HFFc6 (cell line): ENCODE measurements at regions not wholly inside any gene's neighbourhood (a gene's known extent, or its start where the extent isn't known, plus 50 kb on each side); places are given as distances from the start of the nearest gene placed in this dataset.

Experiments used
- DNase-seq: peaks from one replicate; pipeline ENCODE4 v3.0.0-alpha.2; 2018
- H3K27ac Mint-ChIP-seq: 2 replicates; pipeline ENCODE4 v1.8.0; 2020; ENCODE audit warnings: mild to moderate bottlenecking, mixed read lengths
- H3K27me3 Mint-ChIP-seq: 2 replicates; pipeline ENCODE4 v1.8.0; 2021; ENCODE audit warnings: mild to moderate bottlenecking, moderate library complexity, mixed read lengths; ENCODE audit not compliant: insufficient read depth
- H3K36me3 Mint-ChIP-seq: 2 replicates; pipeline ENCODE4 v1.8.0; 2021; ENCODE audit warnings: low read depth, mixed read lengths
- H3K4me1 Mint-ChIP-seq: 2 replicates; pipeline ENCODE4 v1.8.0; 2020; ENCODE audit warnings: low read depth, mixed read lengths
- H3K4me3 Mint-ChIP-seq: 2 replicates; pipeline ENCODE4 v1.8.0; 2020; ENCODE audit warnings: mild to moderate bottlenecking, moderate library complexity, mixed read lengths
- H3K9me3 Mint-ChIP-seq: 2 replicates; pipeline ENCODE4 v1.8.0; 2020; ENCODE audit warnings: mild to moderate bottlenecking, mixed read lengths
- TF ChIP-seq, protein P1 (sequence below): fragments of 200-600 bp; sonication (generic); IDR thresholded peaks from 2 replicates; pipeline ENCODE4 v1.5.0; 2021; ENCODE audit warnings: antibody characterized with exemption, mild to moderate bottlenecking

DNA sequence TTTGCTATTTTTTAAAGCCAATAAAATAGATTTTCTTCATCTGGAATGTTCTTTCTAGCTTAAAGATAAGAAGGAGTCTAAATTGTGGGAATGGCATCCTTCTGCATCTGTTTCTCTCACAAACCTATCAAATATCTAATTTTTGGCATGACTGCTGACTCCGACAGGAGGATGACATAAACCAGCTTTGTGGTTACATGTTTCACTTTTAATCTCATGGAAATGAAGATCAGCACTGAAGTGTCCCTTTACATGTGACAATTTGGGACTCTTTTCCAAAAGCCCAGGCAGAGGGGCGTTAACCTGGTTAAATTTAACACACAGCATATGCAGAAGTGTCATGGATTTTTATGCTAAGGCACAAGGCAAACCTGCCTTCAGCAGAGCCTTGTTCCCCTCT lies 694.7 kb downstream of the ARHGAP15 start:
- no peak overlapping the region for H3K4me3 Mint-ChIP-seq
- H3K27me3 Mint-ChIP-seq = 0 out of 2 replicates have a peak, but pooled peaks cover 2% of the 10 kb centered on the region
- TF ChIP-seq, protein P1, sequence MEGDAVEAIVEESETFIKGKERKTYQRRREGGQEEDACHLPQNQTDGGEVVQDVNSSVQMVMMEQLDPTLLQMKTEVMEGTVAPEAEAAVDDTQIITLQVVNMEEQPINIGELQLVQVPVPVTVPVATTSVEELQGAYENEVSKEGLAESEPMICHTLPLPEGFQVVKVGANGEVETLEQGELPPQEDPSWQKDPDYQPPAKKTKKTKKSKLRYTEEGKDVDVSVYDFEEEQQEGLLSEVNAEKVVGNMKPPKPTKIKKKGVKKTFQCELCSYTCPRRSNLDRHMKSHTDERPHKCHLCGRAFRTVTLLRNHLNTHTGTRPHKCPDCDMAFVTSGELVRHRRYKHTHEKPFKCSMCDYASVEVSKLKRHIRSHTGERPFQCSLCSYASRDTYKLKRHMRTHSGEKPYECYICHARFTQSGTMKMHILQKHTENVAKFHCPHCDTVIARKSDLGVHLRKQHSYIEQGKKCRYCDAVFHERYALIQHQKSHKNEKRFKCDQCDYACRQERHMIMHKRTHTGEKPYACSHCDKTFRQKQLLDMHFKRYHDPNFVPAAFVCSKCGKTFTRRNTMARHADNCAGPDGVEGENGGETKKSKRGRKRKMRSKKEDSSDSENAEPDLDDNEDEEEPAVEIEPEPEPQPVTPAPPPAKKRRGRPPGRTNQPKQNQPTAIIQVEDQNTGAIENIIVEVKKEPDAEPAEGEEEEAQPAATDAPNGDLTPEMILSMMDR = no peak
- DNase-seq = no peak
- no peaks in the 10 kb centered on the region for H3K9me3 Mint-ChIP-seq
- H3K4me1 Mint-ChIP-seq = peaks cover 21% of the 10 kb centered on the region
- no peaks in the 10 kb centered on the region for H3K36me3 Mint-ChIP-seq
- H3K27ac Mint-ChIP-seq = no peak overlapping the region

DNA sequence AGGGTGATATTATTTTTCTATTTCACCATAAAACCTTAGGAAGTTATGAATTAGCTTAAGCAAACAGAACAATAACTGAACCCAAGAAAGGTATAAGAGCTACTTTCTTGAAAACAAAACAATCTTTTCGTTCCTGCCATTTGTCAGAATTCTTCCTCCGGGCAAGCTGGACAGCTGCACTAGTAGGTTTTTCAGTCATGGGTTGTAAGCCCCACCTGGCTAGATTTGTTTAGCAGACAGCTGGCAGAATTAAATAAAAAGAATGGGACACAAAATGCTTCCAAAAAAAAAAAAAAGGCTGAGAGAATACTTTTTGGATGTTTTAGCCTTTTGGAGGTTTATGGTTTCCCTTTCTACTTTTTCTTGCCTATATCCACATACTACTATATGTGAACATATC lies 694.1 kb downstream of the ARHGAP15 start:
- no peaks in the 10 kb centered on the region for H3K9me3 Mint-ChIP-seq
- 0 out of 2 replicates have a peak, but pooled peaks cover 2% of the 10 kb centered on the region for H3K27me3 Mint-ChIP-seq
- no peak for DNase-seq
- no peak overlapping the region for H3K4me3 Mint-ChIP-seq
- peaks cover 21% of the 10 kb centered on the region for H3K4me1 Mint-ChIP-seq
- no peak overlapping the region for H3K27ac Mint-ChIP-seq
- no peaks in the 10 kb centered on the region for H3K36me3 Mint-ChIP-seq
- TF ChIP-seq, protein P1 = no peak

DNA sequence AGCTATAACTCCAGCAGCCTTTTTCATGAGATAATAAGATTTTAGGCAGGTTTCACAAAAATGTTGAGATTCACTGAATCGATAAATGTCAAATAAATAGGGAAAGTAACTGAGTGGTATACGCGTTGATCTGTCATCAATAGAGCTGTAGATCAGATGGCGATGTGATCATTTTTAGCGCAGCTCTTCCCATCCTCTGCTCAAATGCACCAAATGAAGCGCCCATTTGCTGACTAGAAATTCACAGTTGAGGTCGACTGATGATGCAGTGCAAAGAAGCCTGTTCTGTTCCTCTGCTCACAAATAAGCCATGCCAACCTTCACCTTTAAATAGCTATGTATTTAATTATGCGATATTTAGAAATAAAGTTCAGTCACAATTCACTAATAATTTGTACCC lies 693.5 kb downstream of the ARHGAP15 start:
- no peaks in the 10 kb centered on the region for H3K36me3 Mint-ChIP-seq
- DNase-seq = no peak
- no peaks in the 10 kb centered on the region for H3K9me3 Mint-ChIP-seq
- H3K4me1 Mint-ChIP-seq = peaks cover 21% of the 10 kb centered on the region
- no peak overlapping the region for H3K4me3 Mint-ChIP-seq
- 0 out of 2 replicates have a peak, but pooled peaks cover 2% of the 10 kb centered on the region for H3K27me3 Mint-ChIP-seq
- no peak overlapping the region for H3K27ac Mint-ChIP-seq
- TF ChIP-seq, protein P1 = no peak

DNA sequence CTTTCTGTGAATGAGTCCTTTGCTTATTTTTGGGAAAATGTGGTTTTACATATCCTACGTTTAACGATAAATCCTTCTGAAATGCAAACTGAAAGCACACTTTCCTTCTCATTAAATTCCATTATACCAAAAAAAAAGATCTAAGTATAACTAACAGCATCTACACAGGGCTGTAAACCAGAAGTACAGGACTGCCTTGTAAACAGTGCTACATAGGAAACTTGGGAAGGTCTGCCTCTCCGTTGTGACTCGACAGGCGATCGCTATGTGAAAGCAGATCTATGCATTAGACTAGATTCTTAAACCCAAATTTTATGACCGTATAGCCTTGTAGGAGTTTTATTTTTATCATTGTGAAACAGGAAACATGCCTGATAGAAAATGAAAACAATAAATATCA lies 690.5 kb downstream of the ARHGAP15 start:
- Mint-ChIP-seq H3K4me3 (peak overlapping the region; percentile 56), H3K27me3 (0 out of 2 replicates have a peak, but pooled peaks cover 2% of the 10 kb centered on the region), H3K36me3 (no peaks in the 10 kb centered on the region), H3K9me3 (no peaks in the 10 kb centered on the region), H3K27ac (no peak overlapping the region), H3K4me1 (peaks cover 21% of the 10 kb centered on the region)
- TF ChIP-seq, protein P1 = no peak
- no peak for DNase-seq

DNA sequence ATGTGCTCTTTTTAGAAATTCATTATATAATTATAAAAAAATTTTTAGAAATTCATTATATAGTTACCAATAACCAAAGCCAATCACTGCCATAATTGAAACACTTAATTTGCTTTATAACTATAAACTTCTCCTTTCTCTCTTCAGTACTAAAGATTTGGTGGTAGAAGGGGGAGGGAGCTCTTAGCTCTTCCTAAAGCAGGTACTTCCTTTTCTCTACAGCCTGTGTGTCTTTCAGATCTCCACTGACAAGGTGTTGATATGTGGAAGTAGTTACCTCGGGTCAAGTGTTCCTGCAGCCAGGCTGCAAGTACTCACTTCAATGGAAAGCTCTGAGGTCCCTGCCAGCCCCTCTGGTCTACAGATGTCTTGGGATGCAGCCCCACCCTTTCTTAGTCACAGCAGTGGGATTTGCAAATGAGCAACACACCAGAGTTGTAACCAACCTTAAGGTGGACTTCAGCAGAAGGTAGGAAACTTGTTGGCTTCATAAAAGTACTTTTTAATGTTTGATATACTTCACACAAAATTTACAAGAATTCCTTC lies 690.0 kb downstream of the ARHGAP15 start:
- H3K4me1 Mint-ChIP-seq = peaks cover 21% of the 10 kb centered on the region
- TF ChIP-seq, protein P1 = no peak
- 0 out of 2 replicates have a peak, but pooled peaks cover 2% of the 10 kb centered on the region for H3K27me3 Mint-ChIP-seq
- no peaks in the 10 kb centered on the region for H3K9me3 Mint-ChIP-seq
- DNase-seq = no peak
- H3K4me3 Mint-ChIP-seq = peak overlapping the region; percentile 56
- H3K27ac Mint-ChIP-seq = no peak overlapping the region
- no peaks in the 10 kb centered on the region for H3K36me3 Mint-ChIP-seq
